GM23248 (cell line): ENCODE measurements at regions not wholly inside any gene's neighbourhood (a gene's known extent, or its start where the extent isn't known, plus 50 kb on each side); places are given as distances from the start of the nearest gene placed in this dataset.

ENCODE experiments used
- EZH2 ChIP-seq: fragments of 200-600 bp; sonication (generic); IDR thresholded peaks from 2 replicates; pipeline ENCODE4 v1.6.1; 2018; ENCODE audit warnings: antibody characterized with exemption, mild to moderate bottlenecking; ENCODE audit not compliant: insufficient read depth, poor library complexity, severe bottlenecking
- EZH2phosphoT487 ChIP-seq: fragments of 200-600 bp; sonication (generic); IDR thresholded peaks from 2 replicates; pipeline ENCODE4 v1.6.1; 2018; ENCODE audit warnings: antibody characterized with exemption, moderate library complexity, mild to moderate bottlenecking, low read depth; ENCODE audit not compliant: insufficient read depth

DNA sequence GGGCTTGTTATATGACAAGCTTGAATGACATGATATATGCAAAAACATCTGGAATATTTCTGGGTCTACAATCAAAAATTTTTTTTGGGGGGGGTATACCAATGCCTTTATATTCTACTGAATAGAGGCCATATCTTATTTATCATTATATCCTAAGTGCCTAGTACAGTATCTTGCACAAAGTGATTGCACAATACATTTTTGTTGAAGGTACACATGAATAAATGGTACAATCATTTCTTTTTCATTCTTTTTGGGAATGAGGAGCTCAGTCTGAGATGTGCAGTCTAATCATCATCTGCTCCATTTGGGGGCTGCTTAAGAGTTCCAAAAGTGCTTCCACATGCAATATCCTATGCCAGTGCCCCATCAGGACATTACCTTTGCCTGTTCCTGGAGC lies 214.6 kb downstream of the KIF20B start:
- TF ChIP-seq EZH2 (no peak), EZH2phosphoT487 (no peak)
